ENCODE measurements at regions not wholly inside any gene's neighbourhood (a gene's known extent, or its start where the extent isn't known, plus 50 kb on each side); places are given as distances from the start of the nearest gene placed in this dataset.
"Not testable (repeated sequence)": the region's sequence is repeated elsewhere in the genome, so short reads cannot be mapped to it uniquely, and the experiment has no call there.

DNA sequence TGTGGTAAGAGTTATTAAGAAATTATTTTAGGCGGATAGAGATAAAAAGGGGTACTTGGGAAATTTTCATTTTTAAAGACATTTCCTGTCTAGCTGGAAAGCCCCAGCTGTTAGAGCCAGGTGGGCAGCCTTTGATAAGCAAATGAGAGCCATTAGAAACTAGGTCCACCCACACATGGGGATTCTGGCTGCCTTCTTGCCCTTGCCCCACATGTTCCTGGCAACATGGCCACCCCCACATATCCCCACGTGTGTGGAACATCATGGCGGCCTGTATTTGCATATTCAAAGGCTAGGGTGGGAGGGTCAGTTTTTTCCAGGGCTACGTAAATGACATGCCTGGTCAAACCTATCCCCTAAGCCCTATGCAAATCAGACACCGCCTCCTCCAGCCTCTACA, 1382.1 kb downstream of the AACS start:
- DNase-seq (ENCODE audit: low read depth in 4 of 4, low spot score in 2 of 4), result no peak

DNA sequence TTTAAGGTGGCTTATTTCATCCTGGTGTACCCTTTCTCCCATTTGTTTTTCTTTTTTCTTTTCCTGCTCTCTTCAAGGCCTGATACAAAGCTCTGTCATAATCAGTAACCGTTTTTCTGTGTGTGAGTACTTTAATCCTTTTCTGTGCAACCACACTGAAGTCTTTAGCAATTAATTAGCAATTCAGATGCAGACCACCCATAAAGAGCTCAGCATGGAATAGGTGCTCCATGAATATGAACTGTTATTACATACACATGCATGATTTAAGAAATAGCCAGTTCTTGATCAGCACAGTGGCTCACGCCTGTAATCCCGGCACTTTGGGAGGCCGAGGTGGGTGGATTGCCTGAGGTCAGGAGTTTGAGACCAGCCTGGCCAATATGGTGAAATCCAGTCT, 1386.6 kb downstream of the AACS start:
- no peak for DNase-seq (ENCODE audit: low read depth in 4 of 4, low spot score in 2 of 4)

DNA sequence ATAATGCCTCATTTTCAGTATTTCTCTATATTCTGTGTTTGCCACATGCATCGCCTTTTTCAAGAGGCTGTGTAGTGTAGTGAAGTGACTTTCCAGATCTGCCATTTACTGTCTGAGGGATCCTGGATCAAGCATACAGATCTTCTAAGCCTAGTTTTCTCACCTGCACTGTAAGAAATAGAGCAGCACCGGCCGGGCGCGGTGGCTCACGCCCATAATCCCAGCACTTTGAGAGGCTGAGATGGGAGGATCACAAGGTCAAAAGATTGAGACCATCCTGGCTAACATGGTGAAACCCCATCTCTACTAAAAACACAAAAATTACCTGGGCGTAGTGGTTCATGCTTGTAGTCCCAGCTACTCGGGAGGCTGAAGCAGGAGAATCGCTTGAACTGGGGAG, 1387.5 kb downstream of the AACS start:
- DNase-seq (ENCODE audit: low read depth in 4 of 4, low spot score in 2 of 4), result not testable (repeated sequence)

DNA sequence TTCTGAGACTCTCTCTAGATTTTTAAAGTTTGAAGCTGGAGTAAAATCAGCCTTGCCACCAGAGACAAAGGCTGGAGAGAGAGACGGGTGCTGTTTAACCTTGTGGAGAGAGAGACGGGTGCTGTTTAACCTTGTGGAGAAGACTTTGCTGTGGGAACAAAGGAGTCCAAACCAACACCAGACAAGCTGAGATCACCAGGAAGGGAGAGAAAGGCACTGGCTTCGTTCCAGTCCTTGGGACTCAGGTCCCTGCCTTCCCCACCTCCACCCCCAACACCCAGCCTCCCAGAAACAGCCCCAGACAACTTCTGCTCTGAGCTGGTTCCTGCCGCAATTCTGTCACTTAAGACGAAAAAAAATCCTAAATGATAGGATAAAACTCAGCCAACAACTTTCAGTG, 1389.3 kb downstream of the AACS start:
- no peak for DNase-seq (ENCODE audit: low read depth in 4 of 4, low spot score in 2 of 4)

DNA sequence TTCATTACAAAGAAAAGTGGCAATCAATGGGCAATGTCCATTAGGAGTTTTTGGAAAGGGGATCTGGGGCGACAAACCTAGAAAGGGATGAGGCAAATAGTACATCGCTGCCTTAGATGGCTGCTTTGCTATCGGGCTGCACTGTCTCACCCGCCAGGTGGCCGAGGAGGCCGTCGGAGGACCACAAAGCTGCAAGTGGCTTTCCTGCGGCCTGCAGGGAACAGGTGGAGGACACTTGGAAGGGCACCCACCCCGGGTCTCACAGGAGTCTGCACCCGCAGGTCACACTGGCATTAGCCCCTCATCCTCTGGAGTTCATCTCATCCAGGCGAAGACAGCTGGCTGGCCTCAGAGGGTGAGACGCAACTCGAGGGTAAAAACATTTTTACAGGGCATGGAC, 1392.5 kb downstream of the AACS start:
- DNase-seq (ENCODE audit: low read depth in 4 of 4, low spot score in 2 of 4), result no peak

DNA sequence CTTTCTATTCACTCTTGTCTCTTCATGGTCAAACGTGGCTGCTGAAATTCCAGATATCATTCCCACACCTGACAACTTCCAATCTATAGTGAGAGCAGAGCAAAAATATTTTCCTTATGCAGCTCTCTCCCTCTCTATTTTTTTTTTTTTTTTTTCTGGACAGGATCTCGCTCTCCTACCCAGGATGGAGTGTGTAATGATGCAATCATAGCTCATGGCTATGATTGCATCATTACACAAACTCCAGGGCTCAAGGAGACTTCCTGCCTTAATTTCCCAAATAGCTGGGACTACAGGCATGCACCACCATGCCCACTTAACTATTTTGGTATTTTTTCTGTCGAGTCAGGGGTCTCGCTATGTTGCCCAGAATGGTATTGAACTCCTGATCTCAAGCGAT, 1398.9 kb downstream of the AACS start:
- no peak for DNase-seq (ENCODE audit: low read depth in 4 of 4, low spot score in 2 of 4)

GRCh38 chr12:126469211-126469610, 1404.0 kb downstream of the AACS start:
- DNase-seq (ENCODE audit: low read depth in 4 of 4, low spot score in 2 of 4), result no peak

GRCh38 chr12:126474703-126475102, 1409.5 kb downstream of the AACS start:
- DNase-seq (ENCODE audit: low read depth in 4 of 4, low spot score in 2 of 4), result no peak

GRCh38 chr12:126480451-126480850, 1415.2 kb downstream of the AACS start:
- no peak for DNase-seq (ENCODE audit: low read depth in 4 of 4, low spot score in 2 of 4)

DNA sequence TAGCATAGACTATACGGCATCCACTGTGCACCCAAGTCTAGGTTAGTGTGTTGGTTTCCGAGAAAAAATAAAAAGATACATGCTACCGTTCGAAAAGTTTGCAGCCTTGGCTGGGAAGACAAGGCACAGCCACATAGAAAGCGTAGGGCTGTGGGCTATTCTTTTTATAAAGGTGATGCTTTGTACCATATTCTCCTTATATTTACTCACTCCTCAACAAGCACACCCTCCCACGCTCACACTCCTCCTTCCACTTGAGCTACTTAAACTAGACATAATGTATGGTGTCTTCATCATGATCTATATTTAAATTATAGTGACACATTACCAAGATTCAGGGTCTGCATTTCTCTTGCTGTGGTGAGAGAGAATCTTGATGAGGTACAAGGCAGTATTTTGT, 1416.5 kb downstream of the AACS start:
- DNase-seq (ENCODE audit: low read depth in 4 of 4, low spot score in 2 of 4), result no peak

GRCh38 chr12:126482238-126482889, 1417.1 kb downstream of the AACS start:
- no peak for DNase-seq (ENCODE audit: low read depth in 4 of 4, low spot score in 2 of 4)

DNA sequence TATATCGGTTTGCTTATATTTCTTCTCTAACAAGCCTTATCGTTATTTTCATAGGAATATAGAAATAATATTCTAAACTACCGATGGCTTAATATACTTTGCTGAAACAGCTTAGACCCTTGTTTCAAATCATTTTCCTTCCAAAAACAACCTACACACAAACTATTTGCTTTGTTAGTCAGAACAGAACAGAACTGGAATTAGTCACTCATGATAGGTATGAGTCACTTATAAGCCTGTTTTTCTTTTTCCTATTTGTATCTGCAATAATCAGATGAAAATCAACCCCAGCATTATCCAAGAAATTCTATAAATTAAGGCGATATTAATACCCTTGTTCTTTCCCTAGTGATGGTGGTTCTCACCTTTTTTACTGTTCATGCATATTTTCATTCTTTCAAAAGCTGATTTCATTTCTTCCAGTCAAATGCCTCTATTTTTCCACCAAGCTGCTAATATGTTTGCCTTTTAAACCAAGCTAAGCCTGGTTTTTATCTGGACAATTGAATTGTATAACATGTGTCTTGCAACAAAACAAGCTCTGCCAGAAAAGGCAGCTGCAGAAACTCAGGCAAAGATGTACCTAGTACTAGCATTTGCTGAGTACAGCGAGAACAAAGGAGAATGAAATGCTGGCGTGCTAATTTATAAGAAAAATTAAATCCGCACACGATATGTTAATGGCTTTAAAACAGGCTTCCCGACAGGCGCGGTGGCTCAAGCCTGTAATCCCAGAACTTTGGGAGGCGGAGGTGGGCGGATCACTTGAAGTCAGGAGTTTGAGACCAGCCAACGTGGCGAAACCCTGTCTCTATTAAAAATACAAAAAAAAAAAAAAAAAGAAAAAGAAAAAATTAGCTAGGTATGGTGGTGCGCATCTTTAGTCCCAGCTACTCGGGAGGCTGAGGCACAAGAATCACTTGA, 1418.2 kb downstream of the AACS start:
- no peak for DNase-seq (ENCODE audit: low read depth in 4 of 4, low spot score in 2 of 4)

GRCh38 chr12:126487431-126487980, 1422.3 kb downstream of the AACS start:
- no peak for DNase-seq (ENCODE audit: low read depth in 4 of 4, low spot score in 2 of 4)

DNA sequence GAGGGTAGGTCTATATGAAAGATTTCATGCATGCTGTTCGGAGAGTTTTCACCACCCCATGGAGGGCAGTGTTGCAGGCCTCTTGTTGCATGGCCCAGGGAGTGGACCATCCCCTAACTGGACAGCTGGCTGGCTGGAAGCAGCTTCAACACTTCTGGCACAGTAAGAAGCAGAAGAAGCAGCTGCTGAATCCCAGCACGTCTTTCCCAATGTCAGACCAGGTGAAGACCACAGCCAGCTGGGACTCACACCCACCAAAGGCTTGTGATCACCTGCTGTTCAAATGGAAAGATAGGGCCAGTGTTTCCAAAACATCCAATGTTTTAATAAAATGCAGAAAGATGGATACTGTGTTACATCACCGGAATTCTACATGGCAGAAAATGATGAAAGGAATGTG, 1423.6 kb downstream of the AACS start:
- DNase-seq (ENCODE audit: low read depth in 4 of 4, low spot score in 2 of 4), result no peak

DNA sequence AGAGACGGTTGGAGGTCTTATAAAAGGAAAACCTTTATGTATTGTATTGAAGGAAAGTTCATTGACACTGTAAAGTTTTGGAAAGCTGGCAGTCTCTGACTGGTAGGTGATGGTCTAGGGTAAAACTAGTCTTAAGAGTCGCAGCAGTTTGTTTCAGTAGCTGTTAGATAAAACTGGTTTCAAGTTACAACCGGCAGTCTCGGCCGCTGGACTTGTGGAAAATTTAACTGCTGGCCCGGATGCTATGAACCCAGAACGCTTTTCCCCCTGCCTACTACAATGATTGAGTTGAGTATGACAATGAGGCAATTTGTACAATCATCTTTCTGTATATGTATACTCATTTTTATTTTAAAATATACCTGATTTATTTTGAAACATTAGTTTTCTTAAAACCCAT, 1426.9 kb downstream of the AACS start:
- DNase-seq (ENCODE audit: low read depth in 4 of 4, low spot score in 2 of 4), result no peak

DNA sequence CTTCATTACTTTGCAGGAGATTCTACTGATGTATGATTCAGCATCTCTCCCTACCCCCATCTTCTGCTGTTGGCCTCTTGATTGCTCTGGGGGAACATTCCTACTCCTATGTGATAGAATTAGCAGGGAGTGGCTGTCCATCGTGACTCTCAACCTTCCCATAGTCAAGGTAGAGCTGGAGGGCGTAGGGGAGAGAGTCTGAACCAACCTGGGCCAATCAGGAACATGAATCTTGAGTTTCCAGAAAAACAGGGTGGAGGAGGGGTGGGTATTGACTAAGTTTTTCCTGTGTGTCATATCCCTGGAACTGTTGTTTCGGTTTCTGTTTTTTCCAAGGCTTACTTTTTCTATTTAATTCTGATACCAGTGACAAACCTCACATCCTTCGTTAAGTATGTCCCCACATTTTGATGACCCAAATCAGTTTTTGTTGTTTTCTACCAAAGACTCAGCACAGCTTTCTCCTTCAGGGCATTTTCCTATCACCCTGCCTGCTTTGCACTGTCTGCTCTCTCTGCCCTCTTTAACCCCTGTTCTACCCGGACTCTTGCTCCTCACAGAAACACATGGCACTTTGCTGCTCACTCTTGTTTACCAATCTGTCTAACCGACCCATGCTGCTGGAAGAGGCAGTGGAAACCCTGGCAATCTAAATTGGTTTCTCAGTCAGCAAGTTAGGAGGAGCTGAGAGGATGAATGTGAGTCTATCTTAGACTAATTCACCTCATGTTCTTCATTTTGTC, 1428.3 kb downstream of the AACS start:
- no peak for DNase-seq (ENCODE audit: low read depth in 4 of 4, low spot score in 2 of 4)

DNA sequence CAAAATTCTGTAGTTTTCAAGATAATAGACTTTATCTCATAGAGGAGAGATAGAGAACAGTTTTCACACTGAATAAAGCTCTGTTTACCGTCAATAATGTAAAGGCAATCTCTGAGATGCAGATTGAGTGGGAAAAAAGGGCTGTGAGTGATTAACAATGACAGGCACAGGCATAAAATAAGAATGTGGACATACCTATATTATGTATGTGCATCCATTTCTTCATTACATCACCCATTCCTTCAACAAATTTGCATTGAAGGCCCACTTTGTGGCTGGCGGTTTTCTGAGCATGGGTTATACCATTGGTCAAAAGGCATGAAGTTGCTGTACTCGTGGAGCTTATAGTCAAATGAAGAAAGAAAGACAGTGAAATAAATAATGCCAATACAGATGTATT, 1431.0 kb downstream of the AACS start:
- no peak for DNase-seq (ENCODE audit: low read depth in 4 of 4, low spot score in 2 of 4)

DNA sequence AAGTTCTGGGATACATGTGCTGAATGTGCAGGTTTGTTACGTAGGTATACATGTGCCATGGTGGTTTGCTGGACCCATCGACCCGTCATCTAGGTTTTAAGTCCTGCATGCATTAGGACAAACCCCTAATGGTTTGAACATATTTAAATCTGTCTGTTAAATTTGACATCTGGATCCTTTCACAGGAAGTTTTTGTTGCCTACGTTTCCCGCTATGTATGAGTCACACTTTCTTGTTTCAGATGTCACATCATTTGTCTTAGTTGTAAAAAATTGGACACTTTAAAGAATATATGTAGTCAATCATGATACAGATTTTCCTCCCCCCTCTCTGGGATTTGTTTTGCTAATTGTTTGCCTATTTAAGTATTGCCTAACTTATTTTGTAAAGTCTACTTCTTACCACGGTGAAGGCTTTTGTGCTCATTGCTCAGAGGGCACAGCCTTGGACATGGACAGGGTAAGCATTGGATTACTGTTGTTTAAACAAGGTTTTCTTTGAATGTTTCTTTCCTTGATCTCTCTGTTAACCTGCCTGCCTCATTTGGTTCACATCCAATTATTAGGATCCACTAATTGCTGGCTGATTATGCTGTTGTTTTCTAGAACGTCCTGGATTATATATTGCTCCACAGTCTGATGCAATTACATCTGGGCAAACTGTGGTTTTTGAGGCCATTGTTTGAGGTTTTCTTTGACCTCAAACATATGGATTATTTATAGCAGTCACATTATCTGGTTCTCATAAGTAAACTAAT, 1441.4 kb downstream of the AACS start:
- no peak for DNase-seq (ENCODE audit: low read depth in 4 of 4, low spot score in 2 of 4)

DNA sequence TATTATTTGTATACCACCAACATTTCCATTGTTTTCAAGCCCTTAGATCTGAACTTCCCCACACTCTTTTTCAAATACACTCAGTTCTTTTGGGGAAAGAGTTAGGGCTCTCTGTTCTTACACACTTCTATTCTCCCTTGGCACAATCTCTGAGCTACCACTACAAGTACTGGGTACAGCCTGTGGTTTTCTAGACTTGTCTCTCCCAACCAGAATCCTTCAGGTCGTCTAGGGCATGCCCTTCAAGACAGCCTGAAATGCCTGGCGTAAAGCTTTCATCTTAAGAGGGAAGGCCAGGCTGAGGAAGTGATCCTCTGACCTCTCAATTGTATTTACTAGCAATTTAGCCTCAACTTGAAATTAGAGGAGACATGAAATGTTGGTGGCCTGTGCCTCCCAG, 1442.0 kb downstream of the AACS start:
- no peak for DNase-seq (ENCODE audit: low read depth in 4 of 4, low spot score in 2 of 4)

- DNase-seq (ENCODE audit: low read depth in 4 of 4, low spot score in 2 of 4), result no peak
These were observed 1444.3 kb downstream of the AACS start for GRCh38 chr12:126509572-126509971.

Data from left renal cortex interstitium (tissue), 4 donors.